ENCODE measurements at regions not wholly inside any gene's neighbourhood (a gene's known extent, or its start where the extent isn't known, plus 50 kb on each side); places are given as distances from the start of the nearest gene placed in this dataset.

- TF ChIP-seq ZNF3 (CRISPR knock-in tag; IDR thresholded peaks at IDR 0.05), result no peak
- no peak for TF ChIP-seq RCOR1 (IDR thresholded peaks at IDR 0.05; ENCODE audit: borderline replicate concordance in 1 of 2, low read depth in 2 of 2, low read length in 2 of 2)
- no peak for TF ChIP-seq DNMT1 (IDR thresholded peaks at IDR 0.05)
- TF ChIP-seq REST (IDR thresholded peaks at IDR 0.05; ENCODE audit: borderline replicate concordance), result no peak
- no peak for TF ChIP-seq REST (CRISPR knock-in tag; IDR thresholded peaks at IDR 0.05; ENCODE audit: low read depth)
- TF ChIP-seq IFI16 (CRISPR knock-in tag; IDR thresholded peaks at IDR 0.05), result no peak
- no peak for TF ChIP-seq WHSC1 (IDR thresholded peaks at IDR 0.05; ENCODE audit: low read length)
- TF ChIP-seq CEBPB (tag; IDR thresholded peaks at IDR 0.05), result no peak
- no peak for TF ChIP-seq MAFF (IDR thresholded peaks at IDR 0.05; ENCODE audit: low read length)
- no peak for TF ChIP-seq ZNF146 (CRISPR knock-in tag; IDR thresholded peaks at IDR 0.05; ENCODE audit: unreplicated experiment)
Observed at GRCh38 chr7:42617071-42617765, 294.7 kb downstream of the C7orf25 start.

Data from K562 (cell line).